ENCODE measurements at regions not wholly inside any gene's neighbourhood (a gene's known extent, or its start where the extent isn't known, plus 50 kb on each side); places are given as distances from the start of the nearest gene placed in this dataset.

DNA sequence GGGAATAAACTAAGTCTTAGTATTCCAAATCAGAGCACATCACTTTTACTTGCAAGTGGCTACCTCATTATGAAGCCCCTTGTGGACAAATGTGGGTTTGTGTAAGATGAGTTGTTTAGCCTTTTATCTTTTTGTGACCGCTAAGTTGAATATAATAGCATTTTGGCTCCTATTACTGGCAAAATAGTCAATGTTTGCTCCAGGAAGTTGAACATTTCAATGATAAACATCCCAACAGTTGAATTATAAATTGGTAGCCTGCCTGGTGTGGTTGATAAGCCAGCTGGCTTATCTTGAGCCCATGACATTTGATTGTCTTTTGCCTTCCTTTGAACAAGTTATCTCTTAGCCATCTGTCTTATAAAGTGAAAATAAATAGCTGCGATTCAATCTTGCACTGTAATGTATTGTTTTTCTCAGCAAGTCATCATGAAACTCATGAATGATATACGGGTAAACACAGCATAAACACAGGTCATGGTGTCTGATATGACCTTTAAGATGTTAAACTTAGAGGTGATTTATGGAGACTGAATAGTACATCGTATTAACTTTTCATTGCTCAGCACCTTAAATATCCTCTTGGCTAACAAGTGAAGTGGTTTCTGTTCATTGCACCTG is 338.4 kb downstream of the SOCS6 start:
- no peak for DNase-seq (ENCODE audit: low read depth)
- TF ChIP-seq, protein P1, sequence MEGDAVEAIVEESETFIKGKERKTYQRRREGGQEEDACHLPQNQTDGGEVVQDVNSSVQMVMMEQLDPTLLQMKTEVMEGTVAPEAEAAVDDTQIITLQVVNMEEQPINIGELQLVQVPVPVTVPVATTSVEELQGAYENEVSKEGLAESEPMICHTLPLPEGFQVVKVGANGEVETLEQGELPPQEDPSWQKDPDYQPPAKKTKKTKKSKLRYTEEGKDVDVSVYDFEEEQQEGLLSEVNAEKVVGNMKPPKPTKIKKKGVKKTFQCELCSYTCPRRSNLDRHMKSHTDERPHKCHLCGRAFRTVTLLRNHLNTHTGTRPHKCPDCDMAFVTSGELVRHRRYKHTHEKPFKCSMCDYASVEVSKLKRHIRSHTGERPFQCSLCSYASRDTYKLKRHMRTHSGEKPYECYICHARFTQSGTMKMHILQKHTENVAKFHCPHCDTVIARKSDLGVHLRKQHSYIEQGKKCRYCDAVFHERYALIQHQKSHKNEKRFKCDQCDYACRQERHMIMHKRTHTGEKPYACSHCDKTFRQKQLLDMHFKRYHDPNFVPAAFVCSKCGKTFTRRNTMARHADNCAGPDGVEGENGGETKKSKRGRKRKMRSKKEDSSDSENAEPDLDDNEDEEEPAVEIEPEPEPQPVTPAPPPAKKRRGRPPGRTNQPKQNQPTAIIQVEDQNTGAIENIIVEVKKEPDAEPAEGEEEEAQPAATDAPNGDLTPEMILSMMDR (IDR thresholded peaks at IDR 0.05; ENCODE audit: insufficient read depth, low read depth, low read length): no peak
- no peak overlapping the region for H3K4me3 ChIP-seq (ENCODE audit: low read depth, low read length)

DNA sequence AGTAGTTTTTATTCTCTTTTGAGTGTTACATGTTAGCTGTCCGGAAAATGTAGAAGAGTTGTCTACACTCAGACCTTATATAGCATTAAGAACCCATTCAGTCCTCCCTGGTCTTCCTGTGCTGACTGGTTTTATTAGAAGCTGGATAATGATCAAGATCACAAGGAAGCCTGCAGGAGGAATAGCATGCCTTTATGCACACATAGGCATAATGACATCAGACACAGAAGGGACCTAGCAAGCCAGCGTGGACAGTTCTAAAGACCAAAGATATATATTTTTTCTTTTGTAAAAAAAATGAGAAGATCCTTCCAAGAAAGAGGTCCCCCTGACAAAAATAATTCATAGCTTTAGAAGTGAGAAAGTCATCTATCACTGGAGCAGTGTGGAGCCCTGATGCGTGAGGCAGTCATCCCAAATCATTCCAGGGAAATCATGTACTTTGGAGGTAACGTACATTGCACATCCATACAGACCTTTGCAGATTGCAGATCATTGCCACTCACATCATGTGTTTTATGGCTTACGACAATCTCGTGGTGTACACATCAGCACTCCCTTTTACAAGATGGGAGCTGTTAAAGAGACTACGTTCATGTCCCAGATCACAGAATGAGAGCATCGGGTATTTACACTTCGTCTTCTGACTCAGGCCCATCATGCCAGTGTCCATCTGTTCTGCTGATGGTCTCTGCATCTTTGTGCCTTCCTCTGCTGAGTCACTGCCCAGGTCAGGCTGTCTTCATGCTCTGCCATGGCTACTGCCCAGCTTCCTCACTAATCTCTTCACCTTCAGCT is 334.0 kb downstream of the SOCS6 start:
- no peak for DNase-seq (ENCODE audit: low read depth)
- H3K4me3 ChIP-seq (ENCODE audit: low read depth, low read length): no peak overlapping the region

DNA sequence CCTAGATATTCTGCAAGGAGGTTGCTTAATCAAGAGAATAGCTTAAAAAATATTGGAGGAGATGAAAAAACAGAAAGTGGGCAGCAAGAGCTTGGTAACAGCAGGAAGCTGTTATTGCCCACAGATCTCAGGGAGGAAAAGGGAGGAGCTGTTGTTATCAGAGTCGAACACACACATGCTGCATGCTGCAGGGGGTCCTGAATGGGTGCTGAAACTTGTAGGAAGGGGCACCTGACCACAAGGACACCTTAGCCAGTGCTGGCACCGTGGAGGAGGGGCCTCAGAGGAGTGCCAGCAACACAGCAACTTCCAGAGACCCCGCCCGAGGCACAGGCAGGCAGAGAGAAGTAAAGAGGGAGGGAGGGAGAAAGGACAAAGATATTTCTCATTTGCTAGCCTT is 332.9 kb downstream of the SOCS6 start:
- no peak for DNase-seq (ENCODE audit: low read depth)
- no peak overlapping the region for H3K4me3 ChIP-seq (ENCODE audit: low read depth, low read length)
- TF ChIP-seq, protein P1 (IDR thresholded peaks at IDR 0.05; ENCODE audit: insufficient read depth, low read depth, low read length): no peak

More for the DNA sequence above, 334.0 kb downstream of the SOCS6 start:
- TF ChIP-seq, protein P1 (IDR thresholded peaks at IDR 0.05; ENCODE audit: insufficient read depth, low read depth, low read length): no peak

DNA sequence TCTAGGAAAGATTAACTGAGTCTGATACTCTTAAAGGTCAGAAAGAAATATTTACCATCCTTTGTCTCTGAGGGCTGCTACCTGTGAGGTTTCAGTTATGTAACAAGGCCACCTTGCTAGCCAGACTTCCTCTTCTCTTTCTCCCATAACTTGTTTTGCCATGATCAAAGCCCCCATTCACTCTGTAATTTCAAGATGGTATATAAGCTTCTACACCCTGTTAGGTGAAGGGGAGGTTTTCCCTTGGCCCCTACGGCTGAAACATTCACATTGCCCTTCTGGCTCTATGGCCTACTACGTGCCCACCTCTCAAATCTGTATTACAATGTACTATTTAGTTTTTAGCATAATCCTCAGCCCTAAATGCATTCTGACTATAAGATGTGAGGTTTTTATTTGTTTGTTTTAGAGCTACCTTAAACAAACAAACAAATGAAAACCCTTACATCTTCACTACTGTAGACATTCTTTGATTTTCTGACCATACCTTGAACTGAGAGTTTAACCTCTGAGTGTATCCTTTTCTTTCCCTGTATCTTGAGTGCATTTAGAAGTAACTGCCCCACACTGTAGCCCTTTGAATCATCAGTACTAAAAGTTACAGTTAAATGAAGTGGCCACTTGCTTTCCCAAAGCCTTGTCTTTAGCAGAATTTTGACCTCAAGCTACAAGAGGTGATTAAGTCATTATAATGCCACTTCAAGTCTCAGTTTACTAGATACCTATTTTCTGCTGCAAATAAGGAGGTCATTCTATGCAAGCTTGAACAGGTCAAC is 332.2 kb downstream of the SOCS6 start:
- DNase-seq (ENCODE audit: low read depth): no peak
- H3K4me3 ChIP-seq (ENCODE audit: low read depth, low read length): no peak overlapping the region
- TF ChIP-seq, protein P1 (IDR thresholded peaks at IDR 0.05; ENCODE audit: insufficient read depth, low read depth, low read length): no peak

DNA sequence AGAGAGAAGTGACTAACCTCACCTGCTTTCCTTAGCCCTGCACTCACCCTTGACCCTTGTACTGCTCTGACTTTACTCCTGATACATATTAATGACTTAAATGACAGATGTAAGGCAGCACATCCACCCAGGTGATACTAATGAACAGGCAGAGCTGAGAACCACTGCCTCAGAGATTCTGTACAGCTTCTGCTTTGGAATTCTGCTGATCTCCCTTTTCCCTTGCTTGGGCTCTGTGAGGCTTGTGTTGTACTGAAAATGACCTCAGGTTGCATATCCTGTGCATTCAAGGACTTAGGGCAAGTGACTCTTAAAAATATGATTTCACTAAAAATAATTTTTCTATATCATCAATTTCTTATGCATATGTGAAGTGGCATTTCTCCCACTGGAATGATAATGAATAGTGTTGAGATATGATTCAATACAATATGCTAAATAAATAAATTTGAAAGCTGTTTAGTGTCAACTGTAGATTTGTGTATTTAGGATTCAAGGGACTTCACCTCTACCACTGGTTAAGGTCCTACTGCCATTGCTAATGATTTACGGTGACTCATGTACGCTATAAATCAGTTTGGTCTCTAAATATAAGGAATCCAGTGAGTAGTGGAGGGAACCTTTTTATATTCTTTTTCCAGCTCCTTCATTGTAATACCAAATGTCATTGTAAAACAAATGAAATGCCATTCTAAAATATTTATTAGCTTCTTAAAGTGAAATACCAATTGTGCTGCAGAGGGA is 328.3 kb downstream of the SOCS6 start:
- DNase-seq (ENCODE audit: low read depth): no peak
- TF ChIP-seq, protein P1 (IDR thresholded peaks at IDR 0.05; ENCODE audit: insufficient read depth, low read depth, low read length): no peak
- H3K4me3 ChIP-seq (ENCODE audit: low read depth, low read length): no peak overlapping the region

DNA sequence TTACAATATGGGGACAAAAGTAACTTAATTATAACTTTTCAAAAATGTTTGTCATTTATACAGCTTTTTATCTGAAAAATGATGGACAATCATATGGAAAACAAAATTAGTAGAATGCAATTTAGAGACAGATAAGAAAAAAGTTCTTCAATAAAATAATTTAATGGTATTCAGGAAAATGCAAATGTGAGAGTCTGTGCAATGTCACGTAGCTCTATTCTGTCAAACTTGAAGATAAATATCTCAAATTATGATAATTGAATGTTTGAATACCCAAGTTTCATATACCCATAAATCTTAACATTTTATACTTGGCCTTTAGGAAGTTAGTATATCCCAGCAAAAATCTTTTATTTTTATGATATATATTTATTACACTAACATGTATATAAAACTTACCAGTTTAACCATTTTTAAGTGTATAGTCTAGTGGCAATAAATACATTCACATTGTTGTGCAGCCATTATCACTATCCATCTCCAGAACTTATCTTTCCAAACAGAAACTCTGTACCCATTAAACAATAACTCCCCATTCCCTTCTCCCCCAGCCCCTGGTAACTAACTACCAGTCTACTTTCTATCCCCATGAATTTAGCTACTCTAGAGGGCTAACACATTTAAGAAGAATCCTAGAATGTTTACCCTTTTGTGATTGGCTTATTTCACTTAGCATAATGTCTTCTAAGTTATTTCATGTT is 311.5 kb downstream of the SOCS6 start:
- H3K4me3 ChIP-seq (ENCODE audit: low read depth, low read length): no peak overlapping the region
- TF ChIP-seq, protein P1 (IDR thresholded peaks at IDR 0.05; ENCODE audit: insufficient read depth, low read depth, low read length): no peak
- DNase-seq (ENCODE audit: low read depth): no peak

Data from fibroblast of villous mesenchyme (primary cell).